MM.1S (cell line): ENCODE measurements at regions not wholly inside any gene's neighbourhood (a gene's known extent, or its start where the extent isn't known, plus 50 kb on each side); places are given as distances from the start of the nearest gene placed in this dataset.

Source experiments
- CTCF ChIP-seq: fragments of 300-600 bp; sonication (generic); IDR thresholded peaks from 2 replicates; pipeline ENCODE4 v1.5.1; 2016; ENCODE audit warnings: antibody characterized with exemption, low read length, mixed read lengths
- EZH2 ChIP-seq: fragments of 300-600 bp; sonication (generic); optimal IDR thresholded peaks from 2 replicates; pipeline ENCODE3; 2017; ENCODE audit warnings: low read depth, mild to moderate bottlenecking, antibody characterized with exemption, low read length, mixed read lengths
- EZH2phosphoT487 ChIP-seq: fragments of 300-600 bp; sonication (generic); IDR thresholded peaks from 2 replicates; pipeline ENCODE4 v1.6.1; 2018; ENCODE audit warnings: antibody characterized with exemption, low read length

DNA sequence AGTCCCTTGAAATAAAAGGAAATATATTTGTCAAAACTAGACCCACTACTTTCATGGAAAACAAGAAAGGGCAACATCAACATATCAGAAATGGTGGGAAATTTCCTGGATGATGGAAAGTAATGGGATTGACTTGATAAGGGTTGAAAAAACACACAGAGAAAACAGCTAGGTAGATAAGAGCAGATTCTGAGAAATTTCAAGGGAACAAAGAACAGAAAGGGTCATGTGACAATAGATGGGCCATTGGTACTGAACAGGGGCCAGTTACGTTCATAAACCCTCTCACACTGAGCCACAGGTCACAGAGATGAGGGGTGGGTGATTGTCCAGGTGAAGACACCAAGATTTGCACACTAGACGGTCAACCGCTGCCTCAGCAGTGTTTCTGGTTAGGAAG is 98.7 kb downstream of the QPCT start:
- TF ChIP-seq EZH2phosphoT487 = no peak
- TF ChIP-seq CTCF = no peak
- no peak for TF ChIP-seq EZH2
